ENCODE measurements at regions not wholly inside any gene's neighbourhood (a gene's known extent, or its start where the extent isn't known, plus 50 kb on each side); places are given as distances from the start of the nearest gene placed in this dataset.

DNA sequence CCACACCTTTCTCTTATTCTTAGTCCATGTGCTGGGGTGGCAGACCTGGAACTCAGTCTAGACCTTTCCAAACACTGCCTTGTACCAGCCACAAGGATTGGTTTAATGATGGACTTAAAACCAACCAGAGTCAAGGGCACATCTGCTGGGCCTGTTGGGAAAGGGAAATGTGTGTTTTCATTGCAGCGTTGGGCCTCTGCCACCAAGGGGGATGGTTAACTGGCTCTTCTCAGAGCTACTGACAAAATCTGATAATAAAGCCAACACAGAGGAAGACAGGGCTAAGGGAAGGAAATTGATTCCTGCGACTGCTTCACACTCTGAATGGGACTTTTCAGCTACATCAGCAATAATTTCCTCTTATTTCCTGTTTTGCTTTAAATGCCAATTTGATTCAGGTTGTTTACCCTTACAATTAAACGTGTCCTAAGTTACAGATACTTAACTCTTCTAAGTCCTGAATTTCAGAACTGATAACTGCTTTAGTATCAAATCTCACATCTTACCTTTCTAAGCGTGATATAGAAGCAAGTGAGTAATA lies 68.4 kb upstream of the MALRD1 start:
- no peaks in the 10 kb centered on the region for H3K4me1 ChIP-seq (ENCODE audit: control insufficient read depth in 2 of 2, insufficient read depth in 2 of 2, low read length in 2 of 2)
- DNase-seq (ENCODE audit: low read depth in 6 of 9, low spot score in 9 of 9) = no peak
- 40% methylated on average over 4 of the region's 4 CpGs for WGBS
- H3K4me3 ChIP-seq (ENCODE audit: low read length in 2 of 2) = no peak overlapping the region
- no peak overlapping the region for H3K27ac ChIP-seq (ENCODE audit: low read depth in 1 of 2, low read length in 1 of 2)
- no peaks in the 10 kb centered on the region for H3K27me3 ChIP-seq (ENCODE audit: control insufficient read depth in 2 of 2, insufficient read depth in 1 of 2, low read length in 1 of 2)
- no peaks in the 10 kb centered on the region for H3K9me3 ChIP-seq (ENCODE audit: control insufficient read depth in 2 of 2, insufficient read depth in 1 of 2, low read length in 1 of 2)
- no peaks in the 10 kb centered on the region for H3K36me3 ChIP-seq (ENCODE audit: control insufficient read depth in 2 of 2, insufficient read depth in 2 of 2, low read length in 1 of 2)

DNA sequence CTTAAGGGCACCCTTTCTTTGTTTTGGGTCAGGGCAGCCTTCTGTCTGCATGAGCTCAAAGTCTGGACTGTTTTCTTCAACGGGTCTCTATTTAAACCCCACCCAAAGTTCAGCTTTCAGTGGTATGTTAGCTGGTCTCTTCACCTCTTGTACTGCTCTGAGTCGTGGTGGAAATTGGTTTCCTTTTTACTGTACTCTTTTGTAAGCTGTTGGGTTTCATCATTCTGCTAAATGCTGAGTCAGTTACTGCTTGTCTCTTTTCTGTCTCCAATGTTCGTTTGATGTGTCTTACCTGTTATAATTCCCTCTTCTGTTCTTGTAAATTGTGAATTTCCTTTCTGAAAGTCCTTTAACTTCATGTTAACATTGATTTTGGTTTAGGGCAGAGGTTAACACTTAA lies 64.1 kb upstream of the MALRD1 start:
- H3K36me3 ChIP-seq (ENCODE audit: control insufficient read depth in 2 of 2, insufficient read depth in 2 of 2, low read length in 1 of 2) = no peaks in the 10 kb centered on the region
- H3K9me3 ChIP-seq (ENCODE audit: control insufficient read depth in 2 of 2, insufficient read depth in 1 of 2, low read length in 1 of 2) = peaks cover 0 to 6% of the 10 kb centered on the region in 2 donors
- H3K4me1 ChIP-seq (ENCODE audit: control insufficient read depth in 2 of 2, insufficient read depth in 2 of 2, low read length in 2 of 2) = no peaks in the 10 kb centered on the region
- DNase-seq (ENCODE audit: low read depth in 6 of 9, low spot score in 9 of 9) = no peak
- H3K27ac ChIP-seq (ENCODE audit: low read depth in 1 of 2, low read length in 1 of 2) = no peak overlapping the region
- H3K4me3 ChIP-seq (ENCODE audit: low read length in 2 of 2) = no peak overlapping the region
- 55% methylated on average over 3 of the region's 3 CpGs for WGBS
- H3K27me3 ChIP-seq (ENCODE audit: control insufficient read depth in 2 of 2, insufficient read depth in 1 of 2, low read length in 1 of 2) = no peaks in the 10 kb centered on the region

DNA sequence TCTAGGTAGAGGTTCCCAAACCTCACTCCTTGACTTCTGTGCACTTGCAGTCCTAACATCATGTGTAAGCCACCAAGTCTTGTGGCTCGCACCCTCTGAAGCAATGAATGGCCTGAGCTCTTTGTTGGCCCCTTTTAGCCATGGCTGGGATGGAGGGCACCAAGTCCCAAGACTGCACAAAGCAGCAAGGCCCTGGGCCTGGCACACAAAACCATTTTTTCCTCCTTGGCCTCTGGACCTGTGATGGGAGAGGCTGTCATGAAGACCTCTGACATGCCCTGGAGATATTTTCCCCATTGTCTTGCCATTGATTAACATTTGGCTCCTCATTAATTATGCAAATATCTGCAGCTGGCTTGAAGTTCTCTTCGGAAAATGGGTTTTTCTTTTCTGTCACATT lies 60.3 kb upstream of the MALRD1 start:
- WGBS = 95% methylated on average over 2 of the region's 2 CpGs
- H3K27me3 ChIP-seq (ENCODE audit: control insufficient read depth in 2 of 2, insufficient read depth in 1 of 2, low read length in 1 of 2) = no peaks in the 10 kb centered on the region
- H3K9me3 ChIP-seq (ENCODE audit: control insufficient read depth in 2 of 2, insufficient read depth in 1 of 2, low read length in 1 of 2) = peaks cover 0 to 6% of the 10 kb centered on the region in 2 donors

More for the DNA sequence above, 60.3 kb upstream of the MALRD1 start:
- Histone ChIP-seq H3K36me3 (ENCODE audit: control insufficient read depth in 2 of 2, insufficient read depth in 2 of 2, low read length in 1 of 2) (no peaks in the 10 kb centered on the region), H3K4me1 (ENCODE audit: control insufficient read depth in 2 of 2, insufficient read depth in 2 of 2, low read length in 2 of 2) (no peaks in the 10 kb centered on the region), H3K27ac (ENCODE audit: low read depth in 1 of 2, low read length in 1 of 2) (no peak overlapping the region), H3K4me3 (ENCODE audit: low read length in 2 of 2) (no peak overlapping the region)
- DNase-seq (ENCODE audit: low read depth in 6 of 9, low spot score in 9 of 9) = no peak

Measured in thymus (tissue), 11 donors.